Sciatic nerve (tissue), 2 donors: ENCODE measurements at regions not wholly inside any gene's neighbourhood (a gene's known extent, or its start where the extent isn't known, plus 50 kb on each side); places are given as distances from the start of the nearest gene placed in this dataset.

Experiments
- ATAC-seq: fragments of 200-7000 bp; cut with Tn5 transposase; one replicate; pipeline ENCODE4 v1.9.1; 2020; ENCODE audit warnings: mild to moderate bottlenecking, moderate library complexity
- DNase-seq: peaks from one replicate; pipeline ENCODE4 v3.0.0-alpha.2; 2020; ENCODE audit warnings: low spot score
- intact Hi-C: fragments of 100-400 bp; cut with DNase I; formaldehyde crosslinking; loops from one replicate; pipeline ENCODE4 v1.14.2; 2022
- donor health status: DM: no; HTN: no; CAD: no.
- donor health status: DM: no; HTN: no; CAD: no.

- DNase-seq (no peak), ATAC-seq (no peak)
- intact Hi-C loops = no loop called here
These were observed 385.5 kb upstream of the SLC30A5 start for GRCh38 chr5:68708156-68708841.

DNA sequence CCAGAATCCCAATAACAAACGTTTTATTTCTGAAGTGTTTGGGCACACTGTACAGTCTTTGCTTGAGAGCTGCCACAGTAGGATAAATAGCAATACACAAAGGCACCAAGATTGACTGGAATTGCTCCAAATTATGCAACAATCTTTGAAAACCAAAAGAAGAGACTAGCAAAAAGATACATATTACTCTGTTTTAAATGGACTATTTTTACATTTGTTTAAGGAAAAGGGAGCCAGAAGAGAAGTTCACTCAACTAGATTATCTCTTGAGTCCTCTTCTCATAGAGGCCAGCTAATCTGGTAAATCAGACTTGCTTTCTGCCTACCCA is 385.0 kb upstream of the SLC30A5 start:
- ATAC-seq = no peak
- no peak for DNase-seq
- intact Hi-C loops = no loop called here

DNA sequence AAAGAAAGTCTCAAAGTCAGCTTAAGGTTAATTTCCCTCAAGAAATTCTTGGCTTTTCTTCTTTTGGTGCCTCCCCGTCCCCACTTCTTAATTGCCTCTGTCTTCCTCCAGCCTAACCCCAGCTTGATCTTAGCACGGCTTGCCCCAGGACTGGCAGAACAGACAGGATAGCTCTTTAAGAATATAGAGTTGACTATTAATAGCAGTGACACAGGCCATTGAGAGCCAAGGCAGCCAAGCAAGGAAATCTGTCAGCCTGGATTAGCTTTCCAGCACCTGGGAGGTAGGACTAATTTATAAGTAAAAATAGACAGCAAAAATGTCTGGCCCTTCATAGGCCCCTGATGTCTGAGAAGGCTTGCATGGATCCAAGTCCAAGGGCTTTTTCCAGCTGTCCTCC is 384.6 kb upstream of the SLC30A5 start:
- intact Hi-C loops = no loop called here
- DNase-seq (no peak), ATAC-seq (no peak)

- DNase-seq = no peak
- no peak for ATAC-seq
- intact Hi-C loops = no loop called here
These were observed 383.3 kb upstream of the SLC30A5 start for GRCh38 chr5:68710514-68710913.

DNA sequence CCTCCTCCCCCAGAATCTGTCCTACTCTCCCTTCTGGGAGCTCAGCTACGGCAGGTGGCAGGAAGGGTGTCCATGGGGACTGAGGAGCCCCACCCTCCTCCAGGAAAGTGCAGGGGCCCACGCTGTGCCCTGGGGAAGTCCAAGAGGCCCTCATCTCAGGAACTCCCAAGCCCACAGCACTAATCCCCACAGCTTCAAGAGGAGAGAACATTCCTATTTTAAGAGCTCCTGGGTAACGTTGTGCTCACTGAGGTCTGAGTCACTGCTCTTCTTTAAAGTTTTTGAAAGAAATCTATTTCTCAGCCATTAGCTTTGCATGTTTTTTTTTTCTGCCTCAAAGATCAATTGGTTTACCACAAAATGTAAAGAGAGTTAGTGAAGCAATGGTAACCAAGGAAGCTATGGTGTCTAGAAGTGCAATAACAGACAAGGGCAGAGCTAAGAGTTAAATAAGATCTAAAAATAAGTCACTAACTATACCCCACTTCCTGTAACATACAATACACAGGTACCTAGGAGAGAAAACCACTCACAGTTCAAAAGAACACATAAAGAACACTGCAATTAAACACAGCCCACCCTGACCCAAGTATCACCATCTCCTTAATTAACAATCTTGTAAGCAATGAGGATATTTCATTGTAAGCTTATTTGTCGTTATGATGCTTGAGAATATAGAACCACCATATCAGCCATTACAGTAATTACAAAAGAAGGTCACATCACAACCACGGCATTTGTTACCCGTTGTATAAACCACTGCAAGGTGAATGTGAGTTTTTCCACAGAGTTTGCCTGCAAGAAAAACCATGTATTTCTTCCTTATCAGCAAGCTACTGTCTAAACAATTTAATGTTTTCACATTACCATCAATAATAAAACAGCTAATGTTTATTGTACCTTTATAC is 382.3 kb upstream of the SLC30A5 start:
- ATAC-seq (no peak), DNase-seq (no peak)
- intact Hi-C loops = no loop called here

DNA sequence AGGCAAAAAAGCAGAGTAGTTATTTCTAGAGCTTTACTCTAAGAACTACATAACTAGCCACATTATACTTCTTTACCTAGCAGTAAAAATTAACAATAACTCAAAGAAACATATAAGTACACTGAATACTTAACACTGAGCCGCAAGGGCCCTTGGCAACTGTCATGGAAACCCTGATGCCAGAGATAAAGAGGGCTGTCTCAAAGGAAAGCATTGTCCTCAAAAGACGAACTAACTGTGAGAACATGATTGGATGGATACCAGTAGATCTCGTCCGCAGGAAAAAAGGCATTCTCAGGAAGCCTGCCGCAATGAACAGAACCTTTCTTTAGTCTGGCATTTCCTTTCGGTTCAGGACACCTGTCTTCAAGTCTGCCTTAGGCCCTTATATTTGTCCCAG is 379.0 kb upstream of the SLC30A5 start:
- intact Hi-C loops = no loop called here
- no peak for ATAC-seq
- no peak for DNase-seq

DNA sequence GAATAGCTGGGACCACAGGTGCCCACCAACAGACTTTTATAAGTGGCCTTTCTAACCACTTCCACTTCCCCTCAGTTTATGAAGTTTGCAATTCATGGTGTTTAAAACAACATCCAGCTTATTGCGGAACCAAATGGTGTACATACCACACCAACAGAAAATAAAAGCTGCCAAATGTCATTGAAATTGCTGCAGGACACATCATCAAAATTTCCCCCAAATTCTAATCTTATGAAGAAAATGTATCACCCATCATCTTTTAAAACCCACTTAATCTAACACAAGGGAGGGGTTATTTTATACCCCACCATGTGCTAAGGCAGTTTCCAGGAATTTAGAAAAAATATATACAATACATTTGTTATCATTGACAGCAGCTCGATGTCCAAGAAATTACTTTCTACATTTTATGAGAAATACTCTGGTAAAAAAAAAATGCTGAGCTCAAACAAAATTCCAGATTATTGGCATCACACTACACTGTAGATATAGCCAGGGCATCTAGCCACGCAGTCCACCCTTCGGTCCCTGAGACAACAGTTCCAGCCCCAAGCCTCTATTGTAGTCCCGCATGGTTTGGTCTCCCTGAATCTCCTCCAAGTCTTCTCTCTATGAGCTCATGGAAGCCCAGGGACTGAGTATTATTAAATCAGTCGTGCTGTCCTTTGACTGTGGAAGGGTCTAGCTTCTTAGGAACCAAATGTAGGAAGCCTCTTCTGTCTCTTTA is 372.8 kb upstream of the SLC30A5 start:
- intact Hi-C loops = no loop called here
- DNase-seq (no peak), ATAC-seq (no peak)

DNA sequence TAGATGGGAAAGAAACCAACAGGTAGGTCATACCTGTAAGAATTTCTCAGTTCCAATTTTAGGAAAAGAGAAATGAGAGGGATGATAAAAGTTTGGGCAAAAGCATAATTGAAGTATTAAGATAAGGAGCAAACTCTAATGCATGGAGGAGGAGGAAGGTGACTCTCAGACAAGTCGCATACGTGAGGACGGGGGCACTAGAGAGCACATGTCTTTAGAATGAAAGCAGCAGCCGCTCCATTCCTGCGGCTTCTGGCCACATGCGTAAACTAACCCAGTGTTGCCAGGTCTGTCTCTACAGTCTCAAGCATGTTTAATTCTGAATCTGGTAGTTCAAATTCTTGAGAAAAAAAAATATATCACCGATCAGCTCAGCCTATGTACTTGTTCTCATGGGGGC is 371.5 kb upstream of the SLC30A5 start:
- intact Hi-C loops = no loop called here
- ATAC-seq (no peak), DNase-seq (no peak)

GRCh38 chr5:68725905-68726683 is 367.7 kb upstream of the SLC30A5 start:
- ATAC-seq (no peak), DNase-seq (no peak)
- intact Hi-C loops = no loop called here

DNA sequence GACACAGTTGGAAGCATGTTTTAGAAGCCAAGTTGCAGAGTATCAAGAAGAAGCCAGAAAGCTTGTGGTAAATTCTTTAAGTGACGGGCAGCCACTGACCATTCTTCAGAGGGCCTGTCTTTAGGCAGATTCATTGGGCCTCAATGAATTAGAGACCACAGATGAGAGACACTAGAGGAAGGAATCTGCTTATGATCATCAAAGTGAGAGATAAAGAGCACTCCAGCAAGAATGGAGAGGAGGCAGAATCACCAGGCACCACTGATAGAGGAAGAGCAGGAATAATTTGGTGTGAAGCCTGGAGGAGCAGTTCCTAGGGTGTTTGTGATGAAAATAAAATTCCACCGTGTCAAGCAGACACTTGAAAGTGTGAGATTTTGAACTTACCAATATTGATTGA is 365.9 kb upstream of the SLC30A5 start:
- intact Hi-C loops = no loop called here
- no peak for DNase-seq
- ATAC-seq = no peak

DNA sequence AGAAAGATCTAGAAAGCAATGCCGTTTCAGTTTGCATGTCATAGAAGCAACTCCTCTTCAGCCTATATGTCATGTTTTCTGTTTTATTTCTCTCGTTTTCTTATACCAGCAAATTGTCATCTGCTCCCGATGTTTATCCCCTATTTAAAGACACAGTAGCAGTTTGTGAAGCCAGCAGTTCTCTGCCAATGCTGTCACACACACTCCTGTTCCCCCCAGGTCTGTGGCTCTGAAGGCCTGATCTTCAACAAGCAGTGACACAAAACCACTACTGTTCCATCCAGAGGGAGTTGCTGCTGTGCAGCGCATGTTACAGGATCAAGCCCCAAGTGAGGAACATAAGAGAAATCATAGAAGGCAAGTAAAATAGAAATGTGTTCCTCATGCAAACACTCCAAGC is 364.1 kb upstream of the SLC30A5 start:
- DNase-seq (no peak), ATAC-seq (no peak)
- intact Hi-C loops = no loop called here

GRCh38 chr5:68730220-68730978 is 363.4 kb upstream of the SLC30A5 start:
- no peak for DNase-seq
- intact Hi-C loops = no loop called here
- peak; percentile 97 for ATAC-seq

DNA sequence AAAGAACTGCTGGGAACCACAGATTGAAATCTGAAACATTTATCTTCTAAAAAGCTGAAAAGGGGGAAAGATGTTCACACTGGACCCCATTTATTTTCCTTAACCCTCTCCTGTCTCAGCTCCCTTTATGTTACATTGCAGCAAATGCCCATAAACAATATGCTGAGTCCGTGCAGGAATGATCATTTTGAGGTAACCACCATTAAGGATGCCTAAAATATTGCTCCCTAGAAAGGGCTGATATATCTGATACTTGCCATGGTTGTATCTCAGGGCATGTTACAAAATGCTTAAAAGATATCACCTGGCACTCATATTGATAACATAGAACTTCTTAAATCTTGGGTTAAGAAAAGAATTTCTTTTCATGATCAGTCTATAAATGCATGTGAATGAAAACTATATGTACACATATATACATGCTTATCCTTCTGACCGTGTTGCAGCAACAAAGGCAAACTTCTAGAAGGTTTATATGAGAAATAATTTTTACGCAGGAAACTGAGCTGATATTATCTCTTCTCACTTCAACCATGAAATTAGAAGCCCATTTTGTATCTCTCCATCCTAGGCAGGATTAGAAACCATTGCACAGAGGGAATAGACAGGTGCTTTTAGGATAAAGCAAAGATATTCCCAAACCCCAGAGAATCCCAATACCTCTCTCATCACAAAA is 362.7 kb upstream of the SLC30A5 start:
- no peak for DNase-seq
- intact Hi-C loops = no loop called here
- no peak for ATAC-seq

DNA sequence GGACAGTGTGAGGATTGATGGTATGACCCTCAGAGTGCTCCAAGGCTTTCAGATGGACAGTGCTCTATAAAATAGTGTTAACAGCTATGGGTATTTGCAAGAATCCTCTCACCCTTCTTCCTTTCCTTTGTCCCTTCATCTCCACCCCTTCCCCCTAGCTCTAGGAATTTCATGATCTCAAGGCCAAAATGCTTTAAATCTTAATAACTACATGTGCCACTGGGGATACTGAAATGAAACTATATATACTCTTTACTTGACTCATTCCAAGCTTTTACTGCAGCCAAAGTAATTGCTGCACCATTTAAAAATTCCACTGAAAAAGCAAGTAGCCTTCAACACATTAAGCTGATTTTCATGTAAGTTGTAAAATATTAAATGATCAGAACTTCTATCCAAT is 361.6 kb upstream of the SLC30A5 start:
- intact Hi-C loops = no loop called here
- DNase-seq = no peak
- no peak for ATAC-seq

- no peak for DNase-seq
- intact Hi-C loops = no loop called here
- no peak for ATAC-seq
These were observed 359.0 kb upstream of the SLC30A5 start for GRCh38 chr5:68734781-68735180.

GRCh38 chr5:68738236-68738635 is 355.6 kb upstream of the SLC30A5 start:
- ATAC-seq (no peak), DNase-seq (no peak)
- intact Hi-C loops = no loop called here

GRCh38 chr5:68738841-68739240 is 355.0 kb upstream of the SLC30A5 start:
- intact Hi-C loops = no loop called here
- ATAC-seq (no peak), DNase-seq (no peak)

GRCh38 chr5:68739752-68740151 is 354.1 kb upstream of the SLC30A5 start:
- ATAC-seq (no peak), DNase-seq (no peak)
- intact Hi-C loops = no loop called here
